ENCODE measurements at regions not wholly inside any gene's neighbourhood (a gene's known extent, or its start where the extent isn't known, plus 50 kb on each side); places are given as distances from the start of the nearest gene placed in this dataset.

DNA sequence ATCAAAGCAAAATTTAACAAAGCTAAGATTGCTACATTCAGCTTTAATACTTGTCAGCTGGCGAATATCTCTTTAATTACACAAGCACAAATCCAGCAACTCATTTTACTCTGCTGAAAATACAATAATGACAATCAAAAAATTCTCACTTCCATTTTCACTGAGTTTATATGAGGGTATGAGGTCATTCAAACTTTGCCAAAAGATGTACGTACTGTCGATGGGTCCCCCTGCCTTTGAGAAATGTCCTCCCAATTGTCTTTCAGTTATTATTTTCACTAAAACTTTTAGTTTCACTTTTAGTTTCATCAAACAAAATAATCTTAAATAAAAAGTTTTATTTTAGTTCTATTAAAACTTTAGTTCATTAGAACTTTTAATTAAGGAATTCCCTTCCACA, 159.5 kb upstream of the WDR11 start:
- TF ChIP-seq, protein P1, sequence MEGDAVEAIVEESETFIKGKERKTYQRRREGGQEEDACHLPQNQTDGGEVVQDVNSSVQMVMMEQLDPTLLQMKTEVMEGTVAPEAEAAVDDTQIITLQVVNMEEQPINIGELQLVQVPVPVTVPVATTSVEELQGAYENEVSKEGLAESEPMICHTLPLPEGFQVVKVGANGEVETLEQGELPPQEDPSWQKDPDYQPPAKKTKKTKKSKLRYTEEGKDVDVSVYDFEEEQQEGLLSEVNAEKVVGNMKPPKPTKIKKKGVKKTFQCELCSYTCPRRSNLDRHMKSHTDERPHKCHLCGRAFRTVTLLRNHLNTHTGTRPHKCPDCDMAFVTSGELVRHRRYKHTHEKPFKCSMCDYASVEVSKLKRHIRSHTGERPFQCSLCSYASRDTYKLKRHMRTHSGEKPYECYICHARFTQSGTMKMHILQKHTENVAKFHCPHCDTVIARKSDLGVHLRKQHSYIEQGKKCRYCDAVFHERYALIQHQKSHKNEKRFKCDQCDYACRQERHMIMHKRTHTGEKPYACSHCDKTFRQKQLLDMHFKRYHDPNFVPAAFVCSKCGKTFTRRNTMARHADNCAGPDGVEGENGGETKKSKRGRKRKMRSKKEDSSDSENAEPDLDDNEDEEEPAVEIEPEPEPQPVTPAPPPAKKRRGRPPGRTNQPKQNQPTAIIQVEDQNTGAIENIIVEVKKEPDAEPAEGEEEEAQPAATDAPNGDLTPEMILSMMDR (IDR thresholded peaks at IDR 0.05), result no peak
- no peak for TF ChIP-seq POLR2A (IDR thresholded peaks at IDR 0.05; ENCODE audit: low read length)
